ENCODE measurements at regions not wholly inside any gene's neighbourhood (a gene's known extent, or its start where the extent isn't known, plus 50 kb on each side); places are given as distances from the start of the nearest gene placed in this dataset.

GRCh38 chr2:4255491-4255890 lies 552.1 kb downstream of the DCDC2C start:
- no peak for DNase-seq (ENCODE audit: low read depth in 2 of 2)

- no peak for DNase-seq (ENCODE audit: low read depth in 2 of 2)
These were observed 553.0 kb downstream of the DCDC2C start for GRCh38 chr2:4256351-4256750.

GRCh38 chr2:4258563-4258962 lies 555.2 kb downstream of the DCDC2C start:
- DNase-seq (ENCODE audit: low read depth in 2 of 2) = no peak

GRCh38 chr2:4265936-4266335 lies 562.6 kb downstream of the DCDC2C start:
- no peak for DNase-seq (ENCODE audit: low read depth in 2 of 2)

GRCh38 chr2:4269885-4270284 lies 566.5 kb downstream of the DCDC2C start:
- no peak for DNase-seq (ENCODE audit: low read depth in 2 of 2)

GRCh38 chr2:4272261-4272858 lies 569.0 kb downstream of the DCDC2C start:
- DNase-seq (ENCODE audit: low read depth in 2 of 2) = no peak

GRCh38 chr2:4278392-4278791 lies 575.0 kb downstream of the DCDC2C start:
- DNase-seq (ENCODE audit: low read depth in 2 of 2) = no peak

- DNase-seq (ENCODE audit: low read depth in 2 of 2) = no peak
These were observed 576.1 kb downstream of the DCDC2C start for GRCh38 chr2:4279431-4279830.

- no peak for DNase-seq (ENCODE audit: low read depth in 2 of 2)
These were observed 588.1 kb downstream of the DCDC2C start for GRCh38 chr2:4291430-4291829.

GRCh38 chr2:4295680-4296079 lies 592.3 kb downstream of the DCDC2C start:
- no peak for DNase-seq (ENCODE audit: low read depth in 2 of 2)

GRCh38 chr2:4300616-4301015 lies 597.2 kb downstream of the DCDC2C start:
- DNase-seq (ENCODE audit: low read depth in 2 of 2) = no peak

- DNase-seq (ENCODE audit: low read depth in 2 of 2) = no peak
These were observed 621.2 kb downstream of the DCDC2C start for GRCh38 chr2:4324531-4324930.

GRCh38 chr2:4336864-4337263 lies 633.5 kb downstream of the DCDC2C start:
- DNase-seq (ENCODE audit: low read depth in 2 of 2) = no peak

- DNase-seq (ENCODE audit: low read depth in 2 of 2) = no peak
These were observed 635.0 kb downstream of the DCDC2C start for GRCh38 chr2:4338345-4338744.

- DNase-seq (ENCODE audit: low read depth in 2 of 2) = no peak
These were observed 637.2 kb downstream of the DCDC2C start for GRCh38 chr2:4340536-4340935.

- DNase-seq (ENCODE audit: low read depth in 2 of 2) = no peak
These were observed 643.3 kb downstream of the DCDC2C start for GRCh38 chr2:4346628-4347027.

GRCh38 chr2:4353668-4354067 lies 650.3 kb downstream of the DCDC2C start:
- no peak for DNase-seq (ENCODE audit: low read depth in 2 of 2)

- no peak for DNase-seq (ENCODE audit: low read depth in 2 of 2)
These were observed 650.8 kb downstream of the DCDC2C start for GRCh38 chr2:4354164-4354563.

GRCh38 chr2:4354678-4355077 lies 651.3 kb downstream of the DCDC2C start:
- DNase-seq (ENCODE audit: low read depth in 2 of 2) = no peak

- no peak for DNase-seq (ENCODE audit: low read depth in 2 of 2)
These were observed 652.7 kb downstream of the DCDC2C start for GRCh38 chr2:4356109-4356508.

GRCh38 chr2:4356541-4356940 lies 653.2 kb downstream of the DCDC2C start:
- no peak for DNase-seq (ENCODE audit: low read depth in 2 of 2)

GRCh38 chr2:4357121-4357520 lies 653.7 kb downstream of the DCDC2C start:
- DNase-seq (ENCODE audit: low read depth in 2 of 2) = no peak

- DNase-seq (ENCODE audit: low read depth in 2 of 2) = no peak
These were observed 655.5 kb downstream of the DCDC2C start for GRCh38 chr2:4358837-4359236.

- DNase-seq (ENCODE audit: low read depth in 2 of 2) = no peak
These were observed 665.5 kb downstream of the DCDC2C start for GRCh38 chr2:4368907-4369306.

All from stimulated activated CD4-positive, alpha-beta T cell treated with anti-CD3 and anti-CD28 coated beads, Interleukin-12 subunit alpha, Interleukin-12 subunit beta, amount 100 ng/mL, for 24 hours (primary cell).